ENCODE measurements at regions not wholly inside any gene's neighbourhood (a gene's known extent, or its start where the extent isn't known, plus 50 kb on each side); places are given as distances from the start of the nearest gene placed in this dataset.

DNA sequence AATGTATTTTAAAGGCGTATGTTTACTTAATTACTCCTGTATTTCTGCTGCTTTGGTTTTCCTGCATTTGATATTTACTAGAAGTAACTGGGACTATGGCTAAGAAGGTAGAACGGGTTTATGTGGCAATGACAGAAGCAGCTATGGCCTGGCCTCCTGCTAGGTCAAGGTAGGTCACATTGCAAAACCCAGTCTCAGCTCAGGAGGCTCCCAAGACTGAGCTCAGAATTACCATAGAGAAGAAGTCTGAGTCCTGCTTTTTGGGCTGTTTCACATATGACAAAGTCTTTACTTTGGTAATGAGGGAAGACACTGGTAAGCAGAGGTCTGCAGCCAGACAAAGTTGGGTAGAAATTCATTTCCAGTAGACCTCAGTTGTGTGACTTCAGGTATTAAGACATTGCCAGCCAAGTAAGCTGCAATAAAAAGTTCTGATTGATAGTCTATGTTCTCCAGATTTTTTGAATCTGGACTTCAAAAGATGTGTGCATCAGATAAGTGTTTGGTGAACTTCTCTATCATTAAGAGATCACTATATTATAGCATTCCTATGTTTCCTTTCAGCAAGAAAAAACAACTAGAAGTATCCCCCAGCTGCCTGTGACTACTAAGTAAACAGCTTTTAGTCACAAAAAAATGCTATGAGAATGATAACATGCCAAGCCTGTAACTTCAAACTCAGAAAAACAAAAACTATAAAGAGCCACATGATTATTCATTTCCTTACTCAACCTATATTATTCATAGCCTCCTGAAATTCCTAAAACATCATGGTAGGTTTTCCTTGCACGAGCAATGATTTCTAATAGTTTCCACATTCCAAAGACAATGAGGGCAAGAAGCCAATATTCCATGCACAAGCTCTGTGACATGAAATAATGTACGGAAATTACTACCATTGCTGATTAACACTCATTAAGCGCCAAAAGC lies 312.3 kb downstream of the HAO1 start:
- intact Hi-C loops (cut with DNase I): no loop called here
- H3K27ac ChIP-seq: no peak overlapping the region
- WGBS, 2 donors: 73 to 79% methylated on average over 5 of the region's 5 CpGs
- no peaks in the 10 kb centered on the region for H3K27me3 ChIP-seq
- no peak overlapping the region for H3K4me3 ChIP-seq
- no peak for DNase-seq
- H3K36me3 ChIP-seq: no peaks in the 10 kb centered on the region
- TF ChIP-seq EP300 (IDR thresholded peaks at IDR 0.05) (no peak), POLR2AphosphoS5 (IDR thresholded peaks at IDR 0.05) (no peak), POLR2A (IDR thresholded peaks at IDR 0.05) (no peak)
- TF ChIP-seq, protein P1, sequence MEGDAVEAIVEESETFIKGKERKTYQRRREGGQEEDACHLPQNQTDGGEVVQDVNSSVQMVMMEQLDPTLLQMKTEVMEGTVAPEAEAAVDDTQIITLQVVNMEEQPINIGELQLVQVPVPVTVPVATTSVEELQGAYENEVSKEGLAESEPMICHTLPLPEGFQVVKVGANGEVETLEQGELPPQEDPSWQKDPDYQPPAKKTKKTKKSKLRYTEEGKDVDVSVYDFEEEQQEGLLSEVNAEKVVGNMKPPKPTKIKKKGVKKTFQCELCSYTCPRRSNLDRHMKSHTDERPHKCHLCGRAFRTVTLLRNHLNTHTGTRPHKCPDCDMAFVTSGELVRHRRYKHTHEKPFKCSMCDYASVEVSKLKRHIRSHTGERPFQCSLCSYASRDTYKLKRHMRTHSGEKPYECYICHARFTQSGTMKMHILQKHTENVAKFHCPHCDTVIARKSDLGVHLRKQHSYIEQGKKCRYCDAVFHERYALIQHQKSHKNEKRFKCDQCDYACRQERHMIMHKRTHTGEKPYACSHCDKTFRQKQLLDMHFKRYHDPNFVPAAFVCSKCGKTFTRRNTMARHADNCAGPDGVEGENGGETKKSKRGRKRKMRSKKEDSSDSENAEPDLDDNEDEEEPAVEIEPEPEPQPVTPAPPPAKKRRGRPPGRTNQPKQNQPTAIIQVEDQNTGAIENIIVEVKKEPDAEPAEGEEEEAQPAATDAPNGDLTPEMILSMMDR (IDR thresholded peaks at IDR 0.05): no peak
- no peaks in the 10 kb centered on the region for H3K4me1 ChIP-seq
- no peaks in the 10 kb centered on the region for H3K9me3 ChIP-seq

DNA sequence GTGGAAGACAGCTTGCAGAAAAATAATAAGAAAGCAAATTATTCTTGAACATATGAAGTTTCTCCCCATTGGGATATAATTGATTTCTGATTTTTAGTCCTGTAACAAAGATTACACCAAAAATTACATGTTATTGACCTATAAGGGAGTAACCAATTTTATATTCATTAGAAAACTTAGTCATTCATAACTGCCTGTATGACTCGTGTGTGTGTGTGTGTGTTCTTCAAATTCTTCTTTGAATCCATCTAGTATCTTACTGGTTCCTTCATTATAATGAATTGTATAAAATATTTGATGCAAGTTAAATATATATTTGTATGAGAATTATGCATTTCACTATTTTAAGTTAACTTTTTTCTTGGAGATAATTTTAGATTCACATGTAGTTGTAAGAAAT lies 310.4 kb downstream of the HAO1 start:
- Histone ChIP-seq H3K27me3 (no peaks in the 10 kb centered on the region), H3K36me3 (no peaks in the 10 kb centered on the region), H3K27ac (no peak overlapping the region), H3K4me3 (no peak overlapping the region), H3K4me1 (no peaks in the 10 kb centered on the region), H3K9me3 (no peaks in the 10 kb centered on the region)
- intact Hi-C loops (cut with DNase I): no loop called here
- 22 to 43% methylated on average over 1 of the region's 1 CpG for WGBS, 2 donors
- no peak for DNase-seq
- TF ChIP-seq POLR2A (IDR thresholded peaks at IDR 0.05): no peak
- TF ChIP-seq, protein P1 (IDR thresholded peaks at IDR 0.05): no peak
- no peak for TF ChIP-seq POLR2AphosphoS5 (IDR thresholded peaks at IDR 0.05)
- TF ChIP-seq EP300 (IDR thresholded peaks at IDR 0.05): no peak

DNA sequence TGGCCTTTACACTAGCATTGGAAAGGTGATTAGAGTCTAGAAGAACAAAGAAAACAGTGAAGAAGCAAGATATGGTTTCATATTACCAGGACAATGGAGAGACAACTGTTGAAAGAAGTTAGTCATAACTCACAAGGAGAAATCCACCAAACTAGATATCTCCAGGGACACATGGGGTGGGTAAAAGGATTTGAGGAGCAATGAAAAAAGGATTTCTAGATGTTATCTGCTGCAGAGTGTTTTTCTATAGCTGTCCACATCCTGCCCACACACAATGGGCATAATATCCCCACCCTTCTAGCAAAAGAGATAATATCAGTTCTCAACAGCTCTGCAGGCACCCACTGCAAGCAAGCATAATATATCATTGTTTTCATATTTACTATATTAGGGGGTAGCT lies 303.1 kb downstream of the HAO1 start:
- H3K4me1 ChIP-seq: no peaks in the 10 kb centered on the region
- no peak overlapping the region for H3K27ac ChIP-seq
- DNase-seq: no peak
- H3K36me3 ChIP-seq: no peaks in the 10 kb centered on the region
- H3K4me3 ChIP-seq: no peak overlapping the region
- TF ChIP-seq, protein P1 (IDR thresholded peaks at IDR 0.05): no peak
- TF ChIP-seq EP300 (IDR thresholded peaks at IDR 0.05): no peak
- TF ChIP-seq POLR2A (IDR thresholded peaks at IDR 0.05): no peak
- no peak for TF ChIP-seq POLR2AphosphoS5 (IDR thresholded peaks at IDR 0.05)
- intact Hi-C loops (cut with DNase I): no loop called here
- no peaks in the 10 kb centered on the region for H3K9me3 ChIP-seq
- no peaks in the 10 kb centered on the region for H3K27me3 ChIP-seq

DNA sequence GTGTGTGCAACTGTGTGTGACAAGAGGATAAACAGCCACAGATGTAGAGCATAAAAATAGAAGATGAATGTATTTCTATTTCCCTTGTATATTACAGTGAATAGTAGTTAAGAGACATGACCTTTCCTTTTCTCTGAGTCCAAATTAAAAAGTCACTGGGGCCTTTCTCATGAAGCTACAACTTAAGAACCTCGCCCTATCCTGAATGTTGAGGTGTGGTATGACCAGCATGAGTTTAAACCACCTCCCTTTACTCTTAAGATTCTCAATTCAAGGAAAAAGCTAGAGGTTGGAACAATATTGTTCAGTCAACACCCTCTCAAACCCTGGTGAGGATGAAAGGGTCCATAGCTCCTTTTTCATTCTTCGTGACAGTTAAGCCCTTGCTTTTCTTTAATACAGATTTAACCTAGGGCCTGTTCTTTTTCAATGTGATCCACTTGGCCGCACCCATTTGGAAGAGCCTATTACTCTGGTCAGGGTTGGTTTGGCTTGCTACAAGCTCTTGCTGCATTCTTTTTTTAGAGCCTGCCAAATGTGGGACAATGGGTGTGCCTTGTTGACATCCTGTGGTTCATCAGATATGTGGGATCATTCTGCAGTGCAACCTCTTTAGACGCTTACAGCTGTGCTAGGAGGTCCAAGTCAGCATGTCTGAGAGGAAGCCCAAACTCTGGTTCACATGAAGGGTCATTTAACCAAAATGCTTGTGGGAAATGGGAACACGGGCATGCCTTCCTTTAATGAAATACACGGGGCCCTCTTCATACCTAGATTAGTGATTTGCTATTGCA lies 290.0 kb downstream of the HAO1 start:
- Histone ChIP-seq H3K27me3 (no peaks in the 10 kb centered on the region), H3K4me1 (no peaks in the 10 kb centered on the region), H3K4me3 (no peak overlapping the region), H3K36me3 (no peaks in the 10 kb centered on the region), H3K9me3 (no peaks in the 10 kb centered on the region), H3K27ac (no peak overlapping the region)
- DNase-seq: no peak
- WGBS, 2 donors: 70 to 74% methylated on average over 6 of the region's 6 CpGs
- TF ChIP-seq, protein P1 (IDR thresholded peaks at IDR 0.05): no peak
- no peak for TF ChIP-seq EP300 (IDR thresholded peaks at IDR 0.05)
- no peak for TF ChIP-seq POLR2AphosphoS5 (IDR thresholded peaks at IDR 0.05)
- no peak for TF ChIP-seq POLR2A (IDR thresholded peaks at IDR 0.05)
- intact Hi-C loops (cut with DNase I): no loop called here

Data from sigmoid colon (tissue), 6 donors.